GM19351 (cell line): ENCODE measurements at regions not wholly inside any gene's neighbourhood (a gene's known extent, or its start where the extent isn't known, plus 50 kb on each side); places are given as distances from the start of the nearest gene placed in this dataset.
"Not testable (repeated sequence)": the region's sequence is repeated elsewhere in the genome, so short reads cannot be mapped to it uniquely, and the experiment has no call there.

ENCODE experiments used
- ATAC-seq: cut with Tn5 transposase; IDR thresholded peaks from one replicate; pipeline ENCODE4 v1.9.1; 2021; ENCODE audit warnings: mild to moderate bottlenecking, moderate library complexity; ENCODE audit not compliant: unreplicated experiment

- ATAC-seq: no peak
These were observed 194.6 kb upstream of the IRS2 start for GRCh38 chr13:109981000-109981399.

DNA sequence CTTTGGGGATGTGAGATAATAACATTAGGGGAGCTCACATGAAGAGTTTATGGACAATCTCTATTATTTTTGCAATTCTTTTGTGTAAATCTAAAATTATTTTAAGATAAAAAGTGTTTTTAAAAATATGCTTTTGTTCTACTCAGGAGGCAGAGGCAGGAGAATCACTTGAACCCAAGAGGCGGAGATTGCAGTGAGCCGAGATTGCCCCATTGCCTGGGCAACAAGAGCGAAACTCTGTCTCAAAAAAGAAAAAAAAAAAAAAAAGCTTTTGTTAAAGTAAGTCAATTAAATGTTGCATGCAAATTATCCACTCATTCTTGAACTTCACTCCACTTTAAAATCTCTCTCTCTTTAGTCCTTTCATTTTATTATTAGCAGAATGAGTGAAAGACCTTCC is 193.3 kb upstream of the IRS2 start:
- ATAC-seq: not testable (repeated sequence)

DNA sequence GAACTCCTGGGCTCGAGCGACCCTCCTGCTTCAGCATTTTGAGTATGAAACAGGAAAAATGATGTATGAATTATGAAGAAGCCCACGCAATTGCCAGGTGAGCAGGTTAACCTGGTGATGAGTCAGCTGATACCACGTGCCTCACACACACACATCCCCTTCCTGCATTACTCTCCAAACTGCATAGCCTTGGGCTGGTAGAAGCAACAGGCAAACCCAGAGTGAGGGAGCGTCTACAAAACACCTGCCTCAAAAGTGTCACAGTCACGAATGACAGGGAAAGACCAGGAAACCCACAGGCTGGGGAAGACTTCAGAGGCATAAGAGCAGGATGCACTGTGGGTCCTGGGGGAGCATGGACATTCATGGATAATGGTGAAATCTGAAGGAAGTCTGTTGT is 192.8 kb upstream of the IRS2 start:
- ATAC-seq: no peak

GRCh38 chr13:109977212-109977968 is 191.0 kb upstream of the IRS2 start:
- ATAC-seq: no peak

DNA sequence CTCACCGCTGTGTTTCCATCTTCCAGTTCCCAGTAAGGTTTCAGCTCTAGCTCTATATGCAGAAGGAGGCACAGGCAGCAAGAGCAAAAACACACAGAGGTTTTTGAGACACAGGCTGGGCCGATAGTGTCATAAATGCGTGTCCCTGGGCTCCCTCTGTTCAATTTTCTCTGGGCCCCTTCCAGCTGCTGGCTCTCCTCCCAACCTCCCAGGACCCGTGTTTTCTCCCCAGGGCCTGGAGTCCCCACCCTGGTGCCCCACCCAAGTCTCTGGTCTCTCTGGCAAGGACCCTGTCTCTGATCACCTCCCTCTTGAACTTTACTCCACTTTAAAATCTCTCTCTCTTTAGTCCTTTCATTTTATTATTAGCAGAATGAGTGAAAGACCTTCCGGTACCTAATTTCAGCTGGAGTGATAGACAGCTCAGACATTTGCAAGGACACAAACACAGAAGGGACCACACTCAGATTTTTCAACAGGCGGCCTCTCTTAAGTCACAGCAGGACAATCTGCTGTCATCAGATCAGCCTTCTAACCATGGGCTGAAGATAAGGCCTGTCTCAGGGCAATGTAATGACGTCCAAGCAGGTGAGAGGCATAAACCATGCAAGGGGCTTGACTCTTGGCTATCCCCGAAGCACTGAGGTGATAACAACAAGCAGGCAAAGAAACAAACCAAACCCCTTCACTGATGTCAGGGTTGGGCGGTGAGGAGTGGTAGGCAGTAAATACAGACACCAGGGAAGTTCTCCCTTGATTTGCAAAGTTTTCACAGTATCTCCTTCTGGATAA is 190.0 kb upstream of the IRS2 start:
- no peak for ATAC-seq

- ATAC-seq: no peak
These were observed 188.0 kb upstream of the IRS2 start for GRCh38 chr13:109974354-109974753.

- ATAC-seq: no peak
These were observed 186.9 kb upstream of the IRS2 start for GRCh38 chr13:109973279-109973678.

GRCh38 chr13:109971456-109972090 is 185.2 kb upstream of the IRS2 start:
- ATAC-seq: no peak

DNA sequence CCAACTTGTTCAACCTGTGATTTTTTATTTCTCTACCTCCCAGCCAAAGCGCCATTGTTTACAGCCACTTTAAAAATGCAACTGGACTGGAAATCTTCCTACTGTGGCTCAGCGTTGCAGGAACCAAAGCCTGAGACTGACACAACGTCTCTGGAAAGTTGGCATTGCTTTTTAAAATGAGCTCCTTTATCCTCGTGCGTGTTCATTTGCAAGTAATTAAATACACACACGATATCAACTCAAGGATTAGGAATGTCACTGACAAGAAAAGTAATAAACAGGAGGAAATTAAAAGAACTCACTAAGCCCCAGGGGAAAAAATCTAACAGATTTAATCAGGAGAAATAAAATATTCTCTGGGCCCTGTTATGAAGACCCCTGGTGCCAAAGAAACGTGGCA is 184.6 kb upstream of the IRS2 start:
- ATAC-seq: no peak

GRCh38 chr13:109968876-109969577 is 182.6 kb upstream of the IRS2 start:
- no peak for ATAC-seq

DNA sequence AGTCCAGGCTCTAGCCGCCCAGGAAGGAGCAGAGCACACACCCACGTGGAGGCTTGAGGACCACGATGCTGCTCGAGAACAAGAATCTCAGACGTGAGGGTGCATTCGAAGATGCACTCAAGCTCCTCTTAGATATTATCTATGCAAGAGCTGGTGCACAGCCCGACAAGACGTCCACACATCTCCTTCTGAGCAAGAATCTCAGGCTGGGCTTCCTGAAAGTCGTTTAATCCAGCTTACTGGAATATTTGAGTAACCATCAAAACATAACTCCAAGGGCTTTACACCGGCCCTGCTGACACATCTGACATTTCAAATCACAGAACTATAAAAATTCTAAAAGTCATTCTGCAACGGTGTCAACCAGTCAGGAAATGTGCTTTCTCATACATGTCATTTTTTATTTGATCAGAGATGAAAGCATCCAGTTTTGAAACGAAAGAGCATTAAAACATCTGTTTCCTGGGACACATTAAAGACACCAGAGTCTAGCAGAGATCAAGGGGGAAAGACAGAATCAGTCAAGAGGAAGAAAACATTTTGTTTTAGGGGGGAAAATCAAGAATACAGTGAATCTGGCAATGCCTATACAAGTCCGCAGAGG is 177.7 kb upstream of the IRS2 start:
- ATAC-seq: no peak

DNA sequence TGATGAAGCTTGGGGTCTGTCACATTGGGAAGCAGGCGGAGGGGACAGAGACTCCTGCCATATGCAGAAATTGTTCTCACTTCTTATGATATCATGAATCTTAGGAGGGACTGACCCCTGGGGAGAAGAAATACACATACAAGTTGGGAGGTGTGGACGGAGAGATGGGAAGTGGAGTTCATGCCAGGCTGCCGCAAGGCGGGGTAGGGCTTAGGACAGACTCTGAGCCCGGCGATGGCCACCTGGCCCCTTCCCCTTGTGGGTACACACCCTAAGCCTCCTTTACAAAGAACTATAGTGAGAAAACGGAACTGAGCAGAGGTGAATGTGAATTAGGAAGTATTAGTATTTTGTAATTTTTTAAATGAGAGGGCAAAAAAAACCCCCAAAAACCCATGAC is 177.0 kb upstream of the IRS2 start:
- no peak for ATAC-seq

DNA sequence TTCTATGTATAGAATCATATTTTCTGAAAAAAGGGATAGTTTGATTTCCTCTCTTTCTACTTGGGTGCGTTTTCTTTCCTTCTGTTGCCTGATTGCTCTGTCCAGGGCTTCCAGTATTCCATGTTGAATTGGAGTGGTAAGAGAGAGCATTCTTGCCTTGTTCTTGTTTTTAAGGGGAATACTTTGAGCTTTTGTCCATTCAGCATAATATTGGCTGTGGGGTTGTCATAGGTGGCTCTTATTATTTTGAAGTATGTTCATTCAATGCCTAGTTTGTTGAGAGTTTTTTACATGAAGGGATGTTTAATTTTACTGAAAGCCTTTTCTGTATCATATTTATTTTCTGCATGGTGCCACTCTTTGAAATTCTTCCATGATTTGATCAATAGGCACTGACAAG is 173.5 kb upstream of the IRS2 start:
- no peak for ATAC-seq

- no peak for ATAC-seq
These were observed 171.5 kb upstream of the IRS2 start for GRCh38 chr13:109957875-109958274.

DNA sequence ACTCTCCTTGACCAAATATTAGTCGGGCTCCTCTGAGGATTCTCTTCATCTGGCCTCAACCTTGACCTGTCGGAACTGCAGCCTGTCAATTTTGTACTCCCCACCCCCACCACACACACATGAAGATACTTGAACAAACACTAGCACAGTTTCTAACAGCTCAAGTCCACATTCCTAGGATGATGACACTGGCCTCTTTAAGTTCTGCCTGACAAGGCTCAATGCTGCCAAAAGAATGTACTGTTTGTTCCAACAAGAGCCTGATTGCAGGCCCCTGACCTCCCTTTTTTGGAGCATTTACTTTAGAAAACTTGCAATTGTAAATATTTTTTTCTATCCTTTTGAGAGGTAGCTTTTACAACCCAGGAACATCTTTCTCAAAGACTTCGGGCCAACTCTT is 169.2 kb upstream of the IRS2 start:
- ATAC-seq: no peak

DNA sequence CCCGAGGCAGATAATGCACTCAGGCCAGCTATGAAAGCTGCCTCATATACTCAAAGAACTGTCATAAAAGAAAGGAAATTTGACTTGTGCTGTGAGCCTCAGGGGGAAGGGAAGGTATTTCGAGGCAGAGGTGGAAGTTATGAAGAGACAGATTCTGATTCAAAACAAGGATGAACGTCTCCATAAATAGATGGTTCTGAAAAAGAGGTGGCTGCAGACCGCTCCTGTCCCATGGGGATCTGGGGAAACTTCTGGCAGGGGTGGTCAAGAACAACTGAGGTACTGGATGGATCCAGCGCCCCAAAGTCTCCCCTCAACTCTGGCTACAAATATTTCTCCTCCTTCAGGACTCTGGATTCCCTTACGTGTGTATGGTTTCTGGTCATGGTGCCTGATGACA is 168.1 kb upstream of the IRS2 start:
- ATAC-seq: no peak

DNA sequence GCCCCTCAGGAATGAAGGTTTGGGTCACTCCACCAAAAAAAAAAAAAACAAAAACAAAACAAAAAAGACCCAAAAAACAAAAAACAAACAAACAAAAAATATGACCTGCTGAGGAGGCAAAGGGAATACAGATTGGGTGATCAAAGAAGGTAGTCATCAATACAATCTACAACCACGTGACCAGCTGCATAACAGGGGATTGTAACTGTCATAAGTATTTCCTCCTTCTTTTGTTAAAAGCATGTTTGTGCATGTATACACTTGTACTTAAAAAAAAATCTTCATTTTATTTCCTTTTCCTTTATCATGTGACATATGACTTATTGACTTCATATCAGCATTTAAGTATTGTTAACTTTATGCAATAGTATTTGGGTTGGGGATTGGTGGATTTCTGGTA is 165.1 kb upstream of the IRS2 start:
- ATAC-seq: no peak

- ATAC-seq: no peak
These were observed 163.0 kb upstream of the IRS2 start for GRCh38 chr13:109949397-109949796.

- ATAC-seq: no peak
These were observed 160.6 kb upstream of the IRS2 start for GRCh38 chr13:109947006-109947405.

GRCh38 chr13:109945206-109945960 is 159.0 kb upstream of the IRS2 start:
- no peak for ATAC-seq
